ENCODE measurements at regions not wholly inside any gene's neighbourhood (a gene's known extent, or its start where the extent isn't known, plus 50 kb on each side); places are given as distances from the start of the nearest gene placed in this dataset.
A peak's percentile ranks its signal among the peaks of the same experiment; 100 is the strongest.

GRCh38 chr3:105923140-105923539, 54.3 kb upstream of the CBLB start:
- DNase-seq (ENCODE audit: low read depth in 3 of 3, low spot score in 2 of 3), result no peak

GRCh38 chr3:105927741-105928140, 58.9 kb upstream of the CBLB start:
- no peak for DNase-seq (ENCODE audit: low read depth in 3 of 3, low spot score in 2 of 3)

- no peak for DNase-seq (ENCODE audit: low read depth in 3 of 3, low spot score in 2 of 3)
Observed at GRCh38 chr3:105930733-105931132, 61.9 kb upstream of the CBLB start.

- DNase-seq (ENCODE audit: low read depth in 3 of 3, low spot score in 2 of 3), result no peak
Observed at GRCh38 chr3:105931500-105931899, 62.7 kb upstream of the CBLB start.

- peak in 1 of 3 donors; percentile 19 for DNase-seq (ENCODE audit: low read depth in 3 of 3, low spot score in 2 of 3)
Observed at GRCh38 chr3:105933871-105934270, 65.1 kb upstream of the CBLB start.

- DNase-seq (ENCODE audit: low read depth in 3 of 3, low spot score in 2 of 3), result peak; percentile 52 to 65 (median 63)
Observed at GRCh38 chr3:105938101-105938500, 69.3 kb upstream of the CBLB start.

- no peak for DNase-seq (ENCODE audit: low read depth in 3 of 3, low spot score in 2 of 3)
Observed at GRCh38 chr3:105938806-105939205, 70.0 kb upstream of the CBLB start.

- DNase-seq (ENCODE audit: low read depth in 3 of 3, low spot score in 2 of 3), result no peak
Observed at GRCh38 chr3:105944276-105944675, 75.5 kb upstream of the CBLB start.

GRCh38 chr3:105944721-105945120, 75.9 kb upstream of the CBLB start:
- DNase-seq (ENCODE audit: low read depth in 3 of 3, low spot score in 2 of 3), result no peak

- no peak for DNase-seq (ENCODE audit: low read depth in 3 of 3, low spot score in 2 of 3)
Observed at GRCh38 chr3:105948101-105948500, 79.3 kb upstream of the CBLB start.

GRCh38 chr3:105950881-105951600, 82.2 kb upstream of the CBLB start:
- no peak for DNase-seq (ENCODE audit: low read depth in 3 of 3, low spot score in 2 of 3)

GRCh38 chr3:105953831-105954230, 85.0 kb upstream of the CBLB start:
- no peak for DNase-seq (ENCODE audit: low read depth in 3 of 3, low spot score in 2 of 3)

GRCh38 chr3:105956306-105956705, 87.5 kb upstream of the CBLB start:
- DNase-seq (ENCODE audit: low read depth in 3 of 3, low spot score in 2 of 3), result no peak

- no peak for DNase-seq (ENCODE audit: low read depth in 3 of 3, low spot score in 2 of 3)
Observed at GRCh38 chr3:105957722-105958121, 88.9 kb upstream of the CBLB start.

- no peak for DNase-seq (ENCODE audit: low read depth in 3 of 3, low spot score in 2 of 3)
Observed at GRCh38 chr3:105958237-105959000, 89.6 kb upstream of the CBLB start.

GRCh38 chr3:105959851-105960250, 91.0 kb upstream of the CBLB start:
- DNase-seq (ENCODE audit: low read depth in 3 of 3, low spot score in 2 of 3), result no peak

GRCh38 chr3:105960381-105960780, 91.6 kb upstream of the CBLB start:
- DNase-seq (ENCODE audit: low read depth in 3 of 3, low spot score in 2 of 3), result no peak

- no peak for DNase-seq (ENCODE audit: low read depth in 3 of 3, low spot score in 2 of 3)
Observed at GRCh38 chr3:105963161-105963560, 94.3 kb upstream of the CBLB start.

GRCh38 chr3:105965384-105965783, 96.6 kb upstream of the CBLB start:
- DNase-seq (ENCODE audit: low read depth in 3 of 3, low spot score in 2 of 3), result no peak

- DNase-seq (ENCODE audit: low read depth in 3 of 3, low spot score in 2 of 3), result peak in 1 of 3 donors; percentile 25
Observed at GRCh38 chr3:105967117-105967516, 98.3 kb upstream of the CBLB start.

GRCh38 chr3:105970283-105970682, 101.5 kb upstream of the CBLB start:
- DNase-seq (ENCODE audit: low read depth in 3 of 3, low spot score in 2 of 3), result no peak

- no peak for DNase-seq (ENCODE audit: low read depth in 3 of 3, low spot score in 2 of 3)
Observed at GRCh38 chr3:105972069-105972468, 103.3 kb upstream of the CBLB start.
